CD14-positive monocyte (primary cell): ENCODE measurements at regions not wholly inside any gene's neighbourhood (a gene's known extent, or its start where the extent isn't known, plus 50 kb on each side); places are given as distances from the start of the nearest gene placed in this dataset.

ENCODE experiments used
- DNase-seq, 3 donors: peaks; one replicate each; pipeline ENCODE4 v3.0.0-alpha.2; 2011 to 2022
- H2AFZ ChIP-seq: 2 replicates; pipeline ENCODE4 v1.6.0; 2012; ENCODE audit warnings: mild to moderate bottlenecking, low read depth, low read length, inconsistent platforms; ENCODE audit not compliant: insufficient read depth, poor library complexity, severe bottlenecking
- H3K27ac ChIP-seq, 2 donors: 1 replicate in 1 of 2; 2 replicates in 1 of 2; pipeline ENCODE4 v1.5.1; 2012 to 2013; ENCODE audit warnings: low read length in 2 of 2, control low read depth in 1 of 2, inconsistent platforms in 1 of 2, low read depth in 1 of 2, mild to moderate bottlenecking in 1 of 2
- H3K27me3 ChIP-seq, 2 donors: one replicate each; pipeline versions ENCODE4 v1.6.0 to v1.6.1; 2011 to 2013; ENCODE audit warnings: low read length in 2 of 2; ENCODE audit not compliant: control insufficient read depth in 2 of 2, insufficient read depth in 2 of 2
- H3K36me3 ChIP-seq, 2 donors: replicated peaks in 1 of 2; 1 replicate in 1 of 2; 2 replicates in 1 of 2; pipeline versions ENCODE4 v1.5.1 to v1.6.1; 2012 to 2013; ENCODE audit warnings: low read length in 2 of 2, control low read depth in 1 of 2, inconsistent platforms in 1 of 2, mild to moderate bottlenecking in 1 of 2; ENCODE audit not compliant: insufficient read depth in 2 of 2, control insufficient read depth in 1 of 2
- H3K4me1 ChIP-seq, 2 donors: 1 replicate in 1 of 2; 2 replicates in 1 of 2; pipeline versions ENCODE4 v1.5.1 to v1.6.1; 2012 to 2013; ENCODE audit warnings: low read length in 2 of 2, control low read depth in 1 of 2, inconsistent platforms in 1 of 2, mild to moderate bottlenecking in 1 of 2, moderate library complexity in 1 of 2; ENCODE audit not compliant: insufficient read depth in 2 of 2, control insufficient read depth in 1 of 2
- H3K4me2 ChIP-seq: replicated peaks from 2 replicates; pipeline ENCODE3; 2012; ENCODE audit warnings: low read length, moderate library complexity, mild to moderate bottlenecking; ENCODE audit not compliant: poor library complexity, severe bottlenecking; ENCODE audit errors: extremely low read depth
- H3K4me3 ChIP-seq, 3 experiments: fragments of 200-600 bp in 1 of 3; sonication (generic) in 1 of 3; replicated peaks in 1 of 3; 1 replicate in 2 of 3; 2 replicates in 1 of 3; pipeline ENCODE4 v1.5.1; 2011 to 2013; ENCODE audit warnings: low read length in 3 of 3, mild to moderate bottlenecking in 3 of 3, control low read depth in 2 of 3, low read depth in 2 of 3, inconsistent platforms in 1 of 3, moderate library complexity in 1 of 3
- H3K79me2 ChIP-seq: 2 replicates; pipeline ENCODE4 v1.6.0; 2012; ENCODE audit warnings: mild to moderate bottlenecking, control low read depth, inconsistent platforms, low read length, moderate library complexity; ENCODE audit not compliant: insufficient read depth
- H3K9ac ChIP-seq: 2 replicates; pipeline ENCODE4 v1.6.0; 2017; ENCODE audit warnings: low read length, mild to moderate bottlenecking; ENCODE audit not compliant: insufficient read depth, poor library complexity, severe bottlenecking
- H3K9me3 ChIP-seq, 2 donors: replicated peaks in 1 of 2; 1 replicate in 1 of 2; 2 replicates in 1 of 2; pipeline versions ENCODE4 v1.5.1 to v1.6.1; 2012 to 2013; ENCODE audit warnings: low read length in 2 of 2, control low read depth in 1 of 2; ENCODE audit not compliant: control insufficient read depth in 1 of 2, insufficient read depth in 1 of 2
- H4K20me1 ChIP-seq: 2 replicates; pipeline ENCODE4 v1.6.0; 2012; ENCODE audit warnings: mild to moderate bottlenecking, low read length, control low read depth, moderate library complexity; ENCODE audit not compliant: insufficient read depth
- H3K27ac Mint-ChIP-seq, 7 donors: one replicate each; pipeline ENCODE4 v1.8.0; 2020; ENCODE audit warnings: mild to moderate bottlenecking in 7 of 7, mixed read lengths in 7 of 7, moderate library complexity in 6 of 7, inconsistent platforms in 2 of 7
- H3K27me3 Mint-ChIP-seq, 3 donors: one replicate each; pipeline ENCODE4 v1.8.0; 2021 to 2022; ENCODE audit warnings: low read depth in 3 of 3, mild to moderate bottlenecking in 3 of 3, mixed read lengths in 3 of 3, moderate library complexity in 3 of 3, inconsistent platforms in 1 of 3
- H3K36me3 Mint-ChIP-seq, 2 donors: one replicate each; pipeline ENCODE4 v1.8.0; 2020; ENCODE audit warnings: mixed read lengths in 2 of 2, inconsistent platforms in 1 of 2, mild to moderate bottlenecking in 1 of 2
- H3K4me1 Mint-ChIP-seq: one replicate; pipeline ENCODE4 v1.8.0; 2020; ENCODE audit warnings: mild to moderate bottlenecking, mixed read lengths
- H3K4me3 Mint-ChIP-seq, 2 donors: one replicate each; pipeline ENCODE4 v1.8.0; 2020; ENCODE audit warnings: mild to moderate bottlenecking in 2 of 2, mixed read lengths in 2 of 2, moderate library complexity in 1 of 2
- H3K9me3 Mint-ChIP-seq, 7 donors: one replicate each; pipeline ENCODE4 v1.8.0; 2020 to 2022; ENCODE audit warnings: mixed read lengths in 7 of 7, mild to moderate bottlenecking in 6 of 7, moderate library complexity in 6 of 7, inconsistent platforms in 2 of 7
- WGBS: methylation state at CpG from one replicate; pipeline ENCODE4 v1.1.5; 2013; ENCODE audit warnings: missing lambda C conversion rate; ENCODE audit not compliant: insufficient coverage; 5-methylcytosine and 5-hydroxymethylcytosine counted together
- intact Hi-C, 2 donors: fragments of 100-400 bp; cut with micrococcal nuclease; formaldehyde crosslinking; loops; one replicate each; pipeline versions ENCODE4 v1.15.0 to v1.15.1; 2023
- TF ChIP-seq, protein P1 (sequence below): fragments of 200-600 bp; IDR thresholded peaks from one replicate; pipeline ENCODE4 v1.8.0; 2022; ENCODE audit warnings: antibody characterized with exemption, mild to moderate bottlenecking

DNA sequence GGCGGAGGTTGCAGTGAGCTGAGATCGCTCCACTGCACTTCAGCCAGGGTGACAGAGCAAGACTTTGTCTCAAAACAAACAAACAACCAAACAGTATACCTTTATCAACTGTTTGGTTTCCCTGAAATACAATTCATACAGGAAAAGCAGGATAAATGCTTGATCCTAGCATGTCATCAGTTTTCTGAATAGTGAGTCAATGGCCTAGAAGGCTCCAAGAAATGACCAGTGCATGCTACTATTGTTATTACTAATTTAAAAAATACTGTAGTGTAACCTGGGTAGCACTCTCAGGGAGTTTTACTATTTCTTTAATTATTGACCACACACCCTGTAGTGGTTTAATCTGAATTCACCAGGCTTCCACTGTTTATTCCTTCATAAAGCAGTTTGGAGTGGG is 101.0 kb upstream of the PTPN3 start:
- TF ChIP-seq, protein P1, sequence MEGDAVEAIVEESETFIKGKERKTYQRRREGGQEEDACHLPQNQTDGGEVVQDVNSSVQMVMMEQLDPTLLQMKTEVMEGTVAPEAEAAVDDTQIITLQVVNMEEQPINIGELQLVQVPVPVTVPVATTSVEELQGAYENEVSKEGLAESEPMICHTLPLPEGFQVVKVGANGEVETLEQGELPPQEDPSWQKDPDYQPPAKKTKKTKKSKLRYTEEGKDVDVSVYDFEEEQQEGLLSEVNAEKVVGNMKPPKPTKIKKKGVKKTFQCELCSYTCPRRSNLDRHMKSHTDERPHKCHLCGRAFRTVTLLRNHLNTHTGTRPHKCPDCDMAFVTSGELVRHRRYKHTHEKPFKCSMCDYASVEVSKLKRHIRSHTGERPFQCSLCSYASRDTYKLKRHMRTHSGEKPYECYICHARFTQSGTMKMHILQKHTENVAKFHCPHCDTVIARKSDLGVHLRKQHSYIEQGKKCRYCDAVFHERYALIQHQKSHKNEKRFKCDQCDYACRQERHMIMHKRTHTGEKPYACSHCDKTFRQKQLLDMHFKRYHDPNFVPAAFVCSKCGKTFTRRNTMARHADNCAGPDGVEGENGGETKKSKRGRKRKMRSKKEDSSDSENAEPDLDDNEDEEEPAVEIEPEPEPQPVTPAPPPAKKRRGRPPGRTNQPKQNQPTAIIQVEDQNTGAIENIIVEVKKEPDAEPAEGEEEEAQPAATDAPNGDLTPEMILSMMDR: no peak
- intact Hi-C loops: no loop called here
- H3K27ac ChIP-seq: no peak overlapping the region
- no peak overlapping the region for H3K4me3 ChIP-seq
- H3K9ac ChIP-seq: no peak overlapping the region
- H3K4me2 ChIP-seq: no peak overlapping the region
- no peak overlapping the region for H3K27ac Mint-ChIP-seq
- H3K27me3 ChIP-seq: no peaks in the 10 kb centered on the region
- no peaks in the 10 kb centered on the region for H4K20me1 ChIP-seq
- no peak overlapping the region for H3K4me3 Mint-ChIP-seq
- H3K36me3 ChIP-seq: no peaks in the 10 kb centered on the region
- H3K27me3 Mint-ChIP-seq: peaks cover 0 to 5% (median 3%) of the 10 kb centered on the region in 3 donors
- H2AFZ ChIP-seq: no peak overlapping the region
- no peaks in the 10 kb centered on the region for H3K36me3 Mint-ChIP-seq
- WGBS: 100% methylated on average over 1 of the region's 2 CpGs
- no peaks in the 10 kb centered on the region for H3K4me1 ChIP-seq
- no peaks in the 10 kb centered on the region for H3K9me3 ChIP-seq
- H3K4me1 Mint-ChIP-seq: peaks cover 7% of the 10 kb centered on the region
- H3K9me3 Mint-ChIP-seq: peaks cover 0 to 10% (median 2%) of the 10 kb centered on the region in 7 donors
- H3K79me2 ChIP-seq: no peaks in the 10 kb centered on the region
- no peak for DNase-seq

DNA sequence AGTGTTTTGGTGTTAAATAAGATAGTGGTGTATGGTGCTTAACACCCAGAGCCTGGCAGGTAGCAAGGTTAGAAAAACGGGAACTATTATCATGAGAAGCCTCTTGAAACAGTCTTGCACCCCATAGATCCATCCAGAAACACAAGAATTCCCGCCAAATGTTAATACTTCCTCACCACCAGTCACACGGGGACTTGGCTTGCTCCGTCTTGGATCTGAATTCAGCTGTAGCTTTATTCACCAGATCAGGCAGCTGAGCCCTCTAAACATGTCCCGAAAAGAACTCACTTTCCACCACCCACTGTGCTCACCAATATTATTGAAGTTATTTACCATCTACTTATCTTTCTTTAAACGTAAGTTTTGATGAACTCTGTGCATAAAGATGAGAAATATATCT is 101.6 kb upstream of the PTPN3 start:
- H2AFZ ChIP-seq: no peak overlapping the region
- H3K27me3 ChIP-seq: no peaks in the 10 kb centered on the region
- no peaks in the 10 kb centered on the region for H3K36me3 ChIP-seq
- no peaks in the 10 kb centered on the region for H4K20me1 ChIP-seq
- H3K4me1 ChIP-seq: no peaks in the 10 kb centered on the region
- H3K4me1 Mint-ChIP-seq: peaks cover 7% of the 10 kb centered on the region
- H3K4me2 ChIP-seq: no peak overlapping the region
- no peaks in the 10 kb centered on the region for H3K9me3 ChIP-seq
- intact Hi-C loops: no loop called here
- TF ChIP-seq, protein P1: no peak
- H3K27ac Mint-ChIP-seq: no peak overlapping the region
- H3K27me3 Mint-ChIP-seq: peaks cover 0 to 5% (median 3%) of the 10 kb centered on the region in 3 donors
- no peak overlapping the region for H3K4me3 Mint-ChIP-seq
- no peak overlapping the region for H3K27ac ChIP-seq
- no peak overlapping the region for H3K4me3 ChIP-seq
- H3K9me3 Mint-ChIP-seq: peaks cover 0 to 10% (median 2%) of the 10 kb centered on the region in 7 donors
- no peaks in the 10 kb centered on the region for H3K36me3 Mint-ChIP-seq
- 68% methylated on average over 4 of the region's 6 CpGs for WGBS
- H3K79me2 ChIP-seq: no peaks in the 10 kb centered on the region
- DNase-seq: no peak
- H3K9ac ChIP-seq: no peak overlapping the region
